NAMALWA (cell line): ENCODE measurements at regions not wholly inside any gene's neighbourhood (a gene's known extent, or its start where the extent isn't known, plus 50 kb on each side); places are given as distances from the start of the nearest gene placed in this dataset.

Experiments
- DNase-seq: peaks from one replicate; pipeline ENCODE4 v3.0.0-alpha.2; 2015; ENCODE audit warnings: low spot score

- DNase-seq, result no peak
These were observed 275.4 kb downstream of the ETNK1 start for GRCh38 chr12:22900401-22900800.

GRCh38 chr12:22904485-22904884 is 279.5 kb downstream of the ETNK1 start:
- no peak for DNase-seq

DNA sequence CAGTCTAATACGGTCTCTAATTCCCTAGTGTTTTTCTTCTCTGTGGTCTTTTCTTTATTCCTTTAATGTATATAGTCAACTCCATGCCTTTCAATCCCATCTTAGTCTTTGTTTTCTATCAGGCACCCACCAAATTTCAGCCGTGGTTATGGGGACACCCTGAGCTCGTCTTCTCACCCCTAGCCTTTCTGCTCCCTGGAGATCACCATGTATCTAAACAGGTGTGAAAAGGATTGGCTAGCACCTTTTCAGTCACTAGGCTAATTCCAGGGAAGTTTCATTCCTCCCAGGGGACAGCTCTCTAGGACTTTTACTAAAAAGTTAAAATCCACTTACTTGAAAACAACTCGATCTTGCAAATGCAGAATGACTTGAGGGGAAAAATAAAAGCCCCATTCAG is 291.3 kb downstream of the ETNK1 start:
- DNase-seq, result no peak

DNA sequence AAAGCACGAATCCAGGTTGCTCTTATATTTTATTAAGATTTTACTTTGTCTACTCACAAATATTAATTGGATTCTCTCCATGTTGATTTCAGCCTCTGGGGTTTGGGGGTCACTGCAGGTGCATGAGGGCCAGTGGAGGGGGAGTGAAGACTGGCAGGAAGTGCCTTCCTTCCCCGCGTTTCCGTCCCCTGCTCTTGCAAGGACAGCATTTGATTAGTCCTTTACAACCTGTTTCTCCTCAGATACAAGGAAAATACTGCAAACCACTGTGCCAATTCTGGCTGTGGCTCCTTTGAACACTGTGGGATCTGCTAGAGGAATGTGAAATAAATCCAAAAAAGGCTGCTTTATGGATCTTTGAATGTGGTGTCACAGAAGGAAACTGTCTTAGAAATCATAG is 291.8 kb downstream of the ETNK1 start:
- no peak for DNase-seq

GRCh38 chr12:22919883-22920282 is 294.9 kb downstream of the ETNK1 start:
- no peak for DNase-seq

GRCh38 chr12:22923768-22924167 is 298.8 kb downstream of the ETNK1 start:
- DNase-seq, result no peak

DNA sequence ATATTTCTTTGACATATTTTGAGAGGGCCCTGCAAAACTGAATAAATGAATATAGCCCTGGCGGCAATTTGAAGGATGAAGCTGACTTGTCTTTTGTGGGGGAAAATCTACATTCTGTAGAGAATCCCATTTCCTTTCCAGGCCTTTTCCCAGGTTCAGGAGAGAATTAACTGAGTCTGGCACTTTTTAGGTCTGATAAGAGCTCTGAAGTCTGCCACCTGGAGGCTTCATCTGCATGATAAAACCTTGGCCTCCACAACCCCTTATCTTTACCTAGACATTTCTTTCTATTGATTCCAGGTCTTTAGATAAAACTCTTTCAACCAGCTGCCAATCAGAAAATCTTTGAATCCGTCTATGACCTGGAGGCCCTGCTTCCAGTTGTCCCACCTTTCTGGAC is 299.4 kb downstream of the ETNK1 start:
- no peak for DNase-seq

DNA sequence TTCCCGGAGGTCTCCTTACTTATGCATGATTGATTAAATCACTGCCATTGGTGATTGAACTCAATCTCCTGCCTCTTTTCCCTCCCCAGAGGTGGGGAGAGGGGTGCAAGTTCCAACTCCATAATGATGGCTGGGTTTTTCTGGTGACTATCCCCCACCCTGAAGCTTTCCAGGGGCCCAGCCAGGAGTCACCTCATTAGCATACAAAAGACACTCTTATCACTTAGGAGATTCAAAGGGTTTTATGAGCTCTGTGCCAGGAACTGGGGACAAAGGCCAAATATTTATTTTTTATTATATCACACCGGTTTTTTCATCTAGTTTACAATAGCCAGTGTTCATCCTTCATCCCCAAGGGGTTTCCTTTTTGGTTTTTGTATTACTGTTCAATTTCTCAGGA is 300.7 kb downstream of the ETNK1 start:
- DNase-seq, result no peak

DNA sequence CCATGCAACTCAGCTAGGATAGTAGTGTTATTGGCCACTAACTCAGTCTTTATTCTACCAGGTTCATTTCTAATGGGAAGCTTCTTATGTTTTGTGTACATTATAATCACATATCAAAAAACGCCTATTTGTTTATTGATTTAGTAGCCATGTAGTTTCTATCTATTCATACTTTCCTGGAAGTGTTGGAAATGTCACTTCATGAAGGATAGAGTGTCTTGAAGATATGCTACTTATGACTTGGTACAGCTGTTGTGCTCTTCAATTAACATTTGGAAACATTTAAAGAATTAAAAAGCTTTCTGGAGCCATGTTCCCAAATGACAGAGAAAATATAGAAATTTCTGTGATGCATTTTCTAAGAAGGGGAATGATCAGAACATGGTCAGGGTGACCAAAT is 307.5 kb downstream of the ETNK1 start:
- DNase-seq, result no peak

GRCh38 chr12:22935090-22935489 is 310.1 kb downstream of the ETNK1 start:
- no peak for DNase-seq

- no peak for DNase-seq
These were observed 310.5 kb downstream of the ETNK1 start for GRCh38 chr12:22935501-22935900.

- no peak for DNase-seq
These were observed 313.4 kb downstream of the ETNK1 start for GRCh38 chr12:22938323-22938722.

GRCh38 chr12:22951206-22951605 is 326.2 kb downstream of the ETNK1 start:
- no peak for DNase-seq

- no peak for DNase-seq
These were observed 331.7 kb downstream of the ETNK1 start for GRCh38 chr12:22956690-22957089.

DNA sequence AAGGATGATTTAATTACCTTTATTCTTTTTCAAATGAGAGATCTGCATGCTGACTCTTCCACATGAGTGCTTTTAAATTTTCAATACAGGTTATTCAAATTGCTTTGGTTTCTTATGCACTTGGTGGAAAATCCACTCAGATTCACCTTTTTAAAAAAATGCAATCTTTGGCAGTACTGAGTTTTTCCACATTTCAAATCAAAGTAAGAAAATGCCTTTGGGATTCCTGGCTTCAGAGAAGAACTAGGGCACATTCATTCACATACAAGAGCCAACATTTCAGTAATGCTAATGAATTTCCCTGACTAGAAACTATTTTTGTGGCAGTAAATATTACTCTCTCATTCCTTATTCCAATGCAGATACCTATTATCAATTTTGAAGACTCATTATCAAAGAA is 342.2 kb downstream of the ETNK1 start:
- DNase-seq, result no peak

DNA sequence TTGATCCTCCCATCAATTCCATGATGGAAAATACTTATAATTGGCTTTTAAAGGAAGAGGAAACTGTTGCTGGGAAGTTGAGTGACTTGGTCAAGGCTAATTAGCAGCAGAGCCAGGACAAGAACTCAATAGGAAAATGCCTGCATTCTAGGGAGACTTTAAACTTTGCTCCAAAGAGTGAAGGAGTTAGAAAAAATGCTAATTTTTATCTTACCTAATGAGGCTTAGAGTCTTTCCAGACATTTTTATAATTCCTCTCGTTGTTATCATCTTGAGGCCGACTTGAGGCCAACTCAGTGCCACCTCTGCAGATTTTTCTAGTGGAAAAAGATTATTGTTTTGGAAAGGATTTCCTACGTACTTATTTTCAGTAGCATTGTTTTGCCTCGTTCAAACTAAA is 344.6 kb downstream of the ETNK1 start:
- no peak for DNase-seq

DNA sequence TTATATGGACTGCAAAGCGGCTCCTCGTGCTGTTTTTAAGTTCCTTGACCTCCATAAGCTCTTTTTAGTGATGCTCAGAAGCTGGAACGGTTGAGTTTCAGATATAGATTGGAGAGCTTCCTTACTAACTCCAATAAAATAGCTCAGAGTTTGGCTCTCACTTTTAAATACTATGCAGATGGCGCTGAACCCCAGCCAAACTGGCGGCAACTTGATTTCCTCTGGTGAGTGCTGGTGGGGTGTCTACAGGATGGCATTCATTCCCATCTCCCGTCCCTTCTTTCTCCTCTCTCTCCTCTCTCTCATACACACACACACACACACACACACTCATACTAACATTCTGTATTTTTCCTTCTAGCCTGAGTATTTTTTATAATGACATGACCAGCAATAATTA is 346.3 kb downstream of the ETNK1 start:
- no peak for DNase-seq

DNA sequence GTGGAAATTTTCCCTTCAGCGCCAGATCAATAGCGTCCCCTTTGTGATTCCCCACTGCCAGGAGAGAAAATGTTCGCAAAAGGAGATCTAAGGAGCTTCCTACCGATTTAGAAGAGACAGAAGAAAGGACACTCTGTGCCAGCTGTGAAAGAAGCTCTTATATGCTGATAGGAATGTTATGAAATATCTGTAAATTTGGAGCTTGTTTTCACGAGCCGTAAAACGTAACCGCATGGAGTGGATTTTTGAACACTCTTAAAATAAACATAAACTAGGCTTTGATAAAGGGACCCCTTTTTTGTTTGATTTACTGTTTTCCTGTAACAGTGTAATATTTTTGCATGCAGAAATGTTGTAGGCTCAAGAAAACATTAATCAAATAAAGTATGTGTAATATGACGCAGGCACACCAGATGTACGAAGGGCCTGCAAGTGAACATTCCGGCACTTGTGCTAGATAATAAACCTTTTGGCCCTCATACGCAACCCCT is 346.8 kb downstream of the ETNK1 start:
- no peak for DNase-seq

DNA sequence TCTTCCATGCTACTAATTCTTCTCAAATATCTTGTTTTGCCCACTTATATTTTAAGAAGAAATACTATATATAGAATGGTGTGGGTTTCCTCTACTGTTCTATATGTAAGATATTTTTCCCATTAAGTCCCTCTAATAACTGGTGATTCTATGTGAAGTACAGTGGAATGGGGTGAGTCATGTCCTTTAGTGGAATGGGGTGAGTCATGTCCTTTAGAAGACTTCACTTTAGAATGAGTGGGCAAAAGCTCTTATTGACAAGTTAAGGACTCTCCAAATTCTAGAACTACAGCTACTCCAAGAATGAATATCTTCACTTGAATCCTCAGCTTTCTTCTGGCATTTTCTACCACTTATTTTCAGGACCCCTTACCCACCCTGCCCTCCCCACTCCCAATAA is 349.9 kb downstream of the ETNK1 start:
- DNase-seq, result no peak

GRCh38 chr12:22978962-22979361 is 354.0 kb downstream of the ETNK1 start:
- no peak for DNase-seq

DNA sequence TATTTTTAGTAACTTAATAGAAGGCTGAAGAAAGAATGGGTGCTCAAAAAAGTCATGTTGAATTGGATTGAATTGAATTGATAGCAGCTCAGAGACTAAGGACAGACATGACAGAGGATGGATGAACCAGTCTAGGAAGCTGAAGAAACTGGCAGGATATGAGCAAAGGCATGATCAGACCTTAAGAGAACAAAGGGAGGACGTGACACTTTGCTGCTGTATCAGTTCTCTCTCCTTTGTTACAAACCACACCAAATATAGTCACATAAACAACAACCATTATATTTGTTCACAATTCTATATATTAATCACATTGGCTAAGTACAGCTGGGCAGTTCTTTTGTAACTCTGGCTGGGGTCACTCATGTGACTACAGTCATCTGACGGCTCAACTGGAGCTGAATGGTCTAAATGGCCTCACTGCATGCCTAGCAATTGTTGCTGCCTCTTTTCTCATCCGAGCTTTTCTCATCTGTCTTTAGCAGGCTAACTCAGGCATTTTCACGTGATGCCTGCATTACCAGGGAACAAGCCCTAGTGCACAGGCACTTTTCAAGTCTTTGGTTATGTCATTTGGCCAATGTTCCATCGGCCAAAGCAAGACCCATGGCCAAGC is 355.0 kb downstream of the ETNK1 start:
- DNase-seq, result no peak

DNA sequence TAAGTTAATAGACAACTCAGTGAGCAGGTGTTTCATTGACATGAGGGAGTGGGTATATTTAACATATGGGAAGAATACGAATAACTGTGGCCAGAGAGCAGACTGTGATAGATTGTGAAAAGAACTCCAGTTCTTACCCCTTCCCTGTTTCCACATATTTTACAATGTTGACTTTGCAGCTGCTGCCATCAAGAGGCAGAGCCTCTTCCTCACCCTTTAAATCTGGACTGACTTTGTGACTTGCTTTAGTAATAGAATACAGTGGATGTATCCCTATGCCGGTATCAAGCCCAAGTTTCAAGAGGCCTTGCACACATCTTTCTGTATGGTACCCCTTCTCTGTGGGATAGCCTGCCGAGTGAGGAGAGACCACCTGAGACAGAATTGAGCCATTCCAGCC is 356.7 kb downstream of the ETNK1 start:
- no peak for DNase-seq

DNA sequence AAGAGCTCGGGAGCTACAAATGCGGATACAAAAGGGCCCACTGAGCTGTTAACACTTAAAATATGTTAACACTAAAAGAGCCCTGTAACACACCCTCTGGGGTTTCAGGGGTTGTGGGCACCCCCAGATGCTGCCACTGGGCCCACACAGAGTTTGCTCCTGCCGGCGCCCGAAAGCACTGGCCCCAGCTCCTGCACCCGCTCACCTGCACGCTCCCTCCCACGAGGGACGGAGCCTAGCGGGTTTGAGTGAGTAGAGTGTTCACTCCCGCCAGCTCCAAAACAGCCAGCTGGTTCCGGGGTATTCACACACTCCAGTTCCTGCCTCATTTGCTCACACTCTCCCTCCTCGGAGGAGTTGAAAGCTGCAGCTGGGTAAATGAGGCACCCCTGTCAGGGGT is 357.7 kb downstream of the ETNK1 start:
- no peak for DNase-seq

GRCh38 chr12:22986997-22987396 is 362.0 kb downstream of the ETNK1 start:
- DNase-seq, result no peak

DNA sequence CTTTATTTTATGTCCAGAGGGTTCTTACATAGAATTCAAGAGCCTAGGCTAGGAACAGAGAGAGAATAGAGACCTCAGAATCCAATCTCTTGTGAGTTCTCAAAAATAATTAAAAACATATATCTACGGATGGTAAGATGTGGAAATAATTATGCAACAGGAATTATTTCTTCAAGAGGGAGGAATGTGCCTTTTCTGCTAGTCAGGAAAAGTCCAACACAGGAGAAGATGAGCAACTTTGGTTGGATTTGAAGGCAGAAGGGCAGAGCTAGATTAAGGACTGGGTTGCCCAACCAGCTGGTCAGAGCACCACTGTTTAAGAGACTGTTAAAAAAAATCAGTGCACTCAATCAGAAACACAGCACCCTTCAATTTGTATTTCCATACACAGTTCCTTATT is 365.5 kb downstream of the ETNK1 start:
- no peak for DNase-seq
